ENCODE measurements at regions not wholly inside any gene's neighbourhood (a gene's known extent, or its start where the extent isn't known, plus 50 kb on each side); places are given as distances from the start of the nearest gene placed in this dataset.

GRCh38 chr2:106572541-106573450 is 85.6 kb downstream of the CD8B2 start:
- peak; percentile 10 for DNase-seq (ENCODE audit: low read depth)

GRCh38 chr2:106573773-106574172 is 86.6 kb downstream of the CD8B2 start:
- DNase-seq (ENCODE audit: low read depth): no peak

DNA sequence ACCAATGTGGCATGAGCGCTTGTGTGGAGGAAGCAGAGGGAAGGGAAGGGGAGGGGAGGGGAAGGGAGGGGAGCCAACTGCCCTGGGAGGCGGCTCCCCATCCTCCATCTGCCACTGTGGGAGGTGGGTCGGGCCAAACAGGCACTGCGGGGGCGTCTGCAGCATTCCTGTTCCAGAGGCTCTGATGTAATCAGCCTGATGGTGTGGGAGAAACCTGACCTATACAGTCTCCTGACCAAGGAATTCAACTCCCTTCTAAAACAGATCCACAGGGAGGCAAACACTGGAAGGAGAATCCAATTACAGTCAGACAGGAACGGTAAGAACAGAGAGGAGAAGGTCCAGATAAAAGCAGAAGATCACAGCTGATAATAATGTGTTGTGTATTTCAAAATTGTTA is 88.8 kb downstream of the CD8B2 start:
- DNase-seq (ENCODE audit: low read depth): no peak

GRCh38 chr2:106577255-106577651 is 90.1 kb downstream of the CD8B2 start:
- DNase-seq (ENCODE audit: low read depth): no peak

- no peak for DNase-seq (ENCODE audit: low read depth)
These were observed 92.6 kb downstream of the CD8B2 start for GRCh38 chr2:106579750-106580197.

DNA sequence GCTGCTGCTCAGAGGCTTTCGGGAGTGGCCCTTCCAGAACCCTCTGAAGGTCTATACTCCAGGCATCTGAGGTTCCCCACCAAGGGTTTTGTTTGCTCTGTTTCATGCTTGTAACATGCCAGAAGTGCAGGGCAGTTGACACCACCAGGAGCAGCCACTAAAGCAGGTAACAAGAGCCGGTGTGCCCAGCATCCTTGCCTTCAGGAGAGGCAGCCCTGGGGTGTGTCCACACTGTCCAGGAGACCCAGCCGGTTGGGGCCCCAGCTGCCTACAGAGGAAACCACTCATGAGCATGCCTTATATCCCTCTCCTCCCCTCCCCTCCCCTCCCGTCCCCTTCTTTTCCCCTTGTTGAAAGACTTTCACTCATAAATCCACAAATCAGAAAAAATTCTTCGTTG is 93.1 kb downstream of the CD8B2 start:
- DNase-seq (ENCODE audit: low read depth): no peak

- no peak for DNase-seq (ENCODE audit: low read depth)
These were observed 94.2 kb downstream of the CD8B2 start for GRCh38 chr2:106581328-106581727.

DNA sequence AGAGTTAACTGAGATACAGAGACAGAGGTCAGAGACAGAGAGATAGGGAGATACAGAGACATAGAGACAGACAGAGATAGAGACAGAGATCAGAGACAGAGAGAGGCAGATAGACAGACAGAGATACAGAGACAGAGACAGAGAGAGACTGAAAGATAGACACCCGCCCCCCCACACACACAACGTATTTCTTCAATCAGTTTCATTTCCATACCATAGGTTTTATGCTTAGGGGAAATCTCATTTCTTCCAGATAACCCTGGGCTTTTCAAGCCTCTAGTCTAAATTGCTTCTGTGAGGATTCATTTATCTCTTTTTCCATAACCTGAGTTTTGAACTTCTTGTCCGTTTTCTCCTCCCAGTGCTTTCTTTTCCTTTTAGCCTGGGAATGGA is 94.6 kb downstream of the CD8B2 start:
- DNase-seq (ENCODE audit: low read depth): no peak

DNA sequence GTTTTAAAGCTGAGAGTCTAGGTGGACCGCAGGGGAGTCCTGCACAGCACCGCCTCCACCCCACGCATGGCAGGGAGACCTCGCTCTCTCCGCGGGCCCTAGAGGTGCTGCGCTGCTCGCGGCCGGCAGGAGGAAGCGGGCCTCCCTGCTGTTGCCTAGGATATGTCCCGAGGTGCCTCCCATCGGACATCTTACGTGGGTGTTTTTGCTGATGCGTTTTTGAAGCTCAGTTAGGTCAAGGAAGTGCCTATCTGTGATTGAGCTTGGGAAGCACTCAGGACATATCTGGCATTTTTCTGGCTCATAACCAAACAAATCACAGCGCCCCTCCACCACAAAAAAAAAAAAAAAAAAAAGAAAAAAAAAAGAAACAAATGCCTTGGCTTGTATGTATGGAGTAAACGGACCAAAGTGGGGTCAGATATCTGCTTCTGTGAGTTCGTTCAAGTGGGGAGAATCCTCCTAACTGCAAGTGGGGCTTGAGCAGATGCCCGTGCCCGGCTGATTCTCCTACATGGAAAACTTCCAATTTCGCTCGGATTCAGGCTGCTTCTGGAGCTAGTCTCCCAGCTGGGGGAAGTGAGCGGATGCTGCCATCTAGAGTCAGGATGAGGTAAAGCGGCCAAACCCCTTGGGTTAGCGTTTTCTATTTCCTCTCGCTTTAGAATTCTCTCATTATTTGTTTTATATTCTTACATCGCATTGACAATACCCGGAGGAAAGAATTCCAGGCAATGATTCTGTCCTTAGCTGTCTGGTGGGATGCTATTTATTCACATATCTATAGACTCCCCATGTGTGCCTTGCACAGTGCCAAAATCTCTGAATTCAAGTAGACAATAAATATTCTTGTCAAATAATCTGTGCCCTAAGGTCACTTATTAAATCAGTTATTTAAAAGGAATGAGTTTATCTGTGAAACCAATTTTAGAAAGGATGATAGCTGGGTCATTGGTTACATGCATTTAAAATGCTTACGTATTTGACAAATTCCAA is 95.3 kb downstream of the CD8B2 start:
- peak; percentile 79 for DNase-seq (ENCODE audit: low read depth)

DNA sequence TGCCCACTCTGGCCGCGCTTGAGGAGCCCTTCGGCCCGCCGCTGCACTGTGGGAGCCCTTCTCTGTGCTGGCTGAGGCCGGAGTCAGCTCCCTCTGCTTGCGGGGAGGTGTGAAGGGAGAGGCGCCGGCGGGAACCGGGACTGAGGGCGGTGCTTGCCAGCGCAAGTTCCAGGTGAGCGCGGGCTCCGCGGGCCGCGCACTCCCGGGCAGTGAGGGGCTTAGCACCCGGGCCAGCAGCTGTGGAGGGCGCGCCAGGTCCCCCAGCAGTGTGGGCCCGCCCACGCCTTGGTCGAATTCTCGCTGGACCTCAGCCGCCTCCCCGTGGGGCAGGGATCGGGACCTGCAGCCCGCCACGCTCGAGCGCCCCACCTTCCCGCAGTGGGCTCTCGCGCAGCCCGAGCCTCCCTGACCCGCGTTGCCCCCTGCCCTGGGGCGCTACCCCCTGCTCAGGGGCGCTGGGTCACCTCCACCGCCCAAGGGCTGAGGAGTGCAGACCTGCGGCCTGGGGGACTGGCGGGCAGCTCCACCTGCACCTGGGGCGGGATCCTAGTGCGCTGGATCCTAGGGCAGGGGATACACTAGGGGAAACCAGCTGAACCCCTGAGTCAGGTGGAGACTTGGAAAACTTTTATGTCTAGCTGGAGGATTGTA is 97.3 kb downstream of the CD8B2 start:
- DNase-seq (ENCODE audit: low read depth): no peak

DNA sequence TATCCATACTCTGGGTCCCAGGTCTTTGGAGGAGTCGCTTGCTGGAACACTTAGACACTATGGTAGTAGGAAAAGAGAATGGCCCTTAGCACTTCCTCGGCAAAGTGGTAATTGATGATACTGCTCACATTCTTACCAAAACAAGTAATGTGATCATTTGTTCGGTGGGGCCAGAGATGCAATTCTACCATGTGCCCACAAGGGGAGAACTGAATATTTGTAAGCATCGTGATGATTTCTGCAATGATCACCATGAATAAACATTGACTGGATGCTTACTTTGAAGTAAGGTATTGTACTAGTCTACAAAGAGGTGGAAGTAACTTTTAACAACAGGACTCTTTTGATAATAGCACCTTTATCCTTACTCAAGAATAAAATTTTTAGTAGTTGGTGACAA is 109.7 kb downstream of the CD8B2 start:
- DNase-seq (ENCODE audit: low read depth): peak; percentile 13

- no peak for DNase-seq (ENCODE audit: low read depth)
These were observed 112.4 kb downstream of the CD8B2 start for GRCh38 chr2:106599540-106599939.

DNA sequence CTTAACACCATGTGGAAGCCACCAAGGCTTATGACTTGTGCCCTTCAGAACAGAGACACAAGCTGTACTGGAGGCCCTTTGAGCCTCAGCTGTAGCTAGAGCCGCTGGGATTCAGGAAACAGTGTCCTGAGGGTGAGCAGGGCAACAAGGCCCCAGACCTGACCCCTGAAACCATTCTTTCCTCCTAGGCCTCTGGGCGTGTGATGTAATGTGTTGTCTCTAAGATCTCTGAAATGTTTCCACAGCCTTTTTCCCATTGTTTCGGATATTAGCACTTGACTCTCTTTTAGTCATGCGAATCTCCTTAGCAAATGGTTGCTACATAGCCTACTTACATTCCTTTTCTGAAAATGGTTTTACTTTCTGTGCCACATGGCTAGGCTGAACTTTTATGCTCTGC is 114.9 kb downstream of the CD8B2 start:
- no peak for DNase-seq (ENCODE audit: low read depth)

DNA sequence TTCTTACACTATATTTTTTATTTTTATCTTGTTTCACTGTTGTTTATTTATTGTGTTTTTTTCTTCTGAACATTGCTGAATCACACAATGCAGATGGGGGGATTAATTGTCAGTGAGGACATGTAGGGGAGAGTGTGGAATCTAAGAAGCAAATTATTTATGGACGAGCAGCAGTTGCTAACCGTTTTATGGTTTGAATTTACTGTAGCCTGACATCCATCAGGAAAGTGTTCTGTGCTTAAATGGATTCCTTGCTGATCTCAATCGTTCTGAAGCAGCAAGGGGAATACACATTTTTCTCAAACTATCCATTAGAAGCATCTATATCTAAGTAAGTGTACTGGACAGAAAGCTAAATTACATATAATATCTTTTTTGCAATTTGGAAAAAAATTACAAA is 119.5 kb downstream of the CD8B2 start:
- DNase-seq (ENCODE audit: low read depth): no peak

- no peak for DNase-seq (ENCODE audit: low read depth)
These were observed 120.2 kb downstream of the CD8B2 start for GRCh38 chr2:106607371-106607770.

DNA sequence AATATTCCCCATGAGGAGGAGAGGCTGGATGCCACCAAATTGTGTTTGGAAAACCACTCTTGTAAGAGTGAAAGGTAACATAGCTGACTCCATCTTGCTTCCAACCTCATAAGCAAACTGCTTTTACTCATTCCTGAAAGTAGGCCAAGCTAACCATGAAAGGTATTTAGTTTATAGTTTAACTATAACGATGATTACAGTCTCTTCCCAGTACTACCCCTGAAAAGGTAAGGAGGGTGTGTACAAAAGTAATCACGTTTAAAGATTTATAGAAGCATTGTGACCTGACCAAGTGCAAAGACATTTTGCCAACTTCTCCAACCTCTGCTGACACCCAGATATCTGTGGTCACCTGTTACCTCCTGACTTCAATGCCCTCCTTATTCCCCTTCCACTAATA is 122.6 kb downstream of the CD8B2 start:
- no peak for DNase-seq (ENCODE audit: low read depth)

DNA sequence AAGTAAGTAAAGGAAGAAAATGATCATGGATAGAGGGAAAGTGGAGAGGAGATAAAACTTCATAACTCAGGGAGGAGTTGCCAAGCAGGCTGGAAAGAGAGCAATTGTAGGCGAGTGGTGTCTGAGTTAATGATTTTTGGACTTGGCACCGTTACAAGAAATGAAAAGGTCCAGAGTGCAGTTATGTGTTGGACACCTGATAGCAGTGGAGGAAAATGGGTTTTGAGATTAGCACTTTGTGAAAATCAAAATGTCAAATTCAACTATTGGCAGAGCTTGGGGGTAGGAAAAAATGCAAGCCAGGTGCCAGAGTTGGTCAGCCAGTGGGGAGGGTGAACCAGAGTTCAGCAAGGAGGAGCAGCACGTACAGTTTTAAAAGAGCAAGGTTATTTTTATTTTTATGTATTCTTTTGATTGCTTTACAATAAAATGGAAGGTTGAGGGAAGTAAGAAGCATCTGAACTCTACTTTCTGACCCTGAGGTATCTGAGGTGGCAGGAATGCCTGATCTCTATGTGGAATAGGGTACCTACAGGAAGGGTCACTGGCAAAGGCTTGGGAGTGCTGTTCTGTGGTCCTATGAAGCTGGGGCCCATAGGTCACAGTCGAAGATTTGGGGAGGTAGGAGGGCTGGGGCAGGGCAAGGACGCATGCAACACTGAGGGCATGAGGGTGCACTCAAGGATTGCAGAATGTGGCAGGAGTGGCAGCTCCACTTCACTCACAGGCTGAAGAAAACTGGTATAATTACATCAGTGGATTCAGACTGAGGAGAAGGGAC is 127.5 kb downstream of the CD8B2 start:
- no peak for DNase-seq (ENCODE audit: low read depth)

GRCh38 chr2:106618614-106619013 is 131.4 kb downstream of the CD8B2 start:
- no peak for DNase-seq (ENCODE audit: low read depth)

DNA sequence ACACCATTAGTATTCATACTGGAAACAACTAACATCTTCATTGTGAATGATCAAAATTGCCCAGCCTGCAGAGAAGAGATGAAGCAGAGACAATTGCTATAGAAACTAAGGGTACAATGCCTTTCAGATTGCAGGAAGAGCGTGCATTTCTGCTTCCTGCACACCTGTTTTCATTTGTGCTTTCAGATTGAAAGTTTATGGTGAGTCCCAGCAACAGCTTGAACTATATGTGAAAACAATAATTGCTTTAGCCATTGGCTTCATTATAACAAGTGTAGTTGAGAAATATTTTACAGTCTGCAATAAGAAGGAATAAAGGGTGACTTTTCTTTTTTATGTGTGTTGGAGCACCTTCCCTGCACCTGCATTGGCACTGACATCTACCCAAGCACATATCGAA is 136.3 kb downstream of the CD8B2 start:
- no peak for DNase-seq (ENCODE audit: low read depth)

DNA sequence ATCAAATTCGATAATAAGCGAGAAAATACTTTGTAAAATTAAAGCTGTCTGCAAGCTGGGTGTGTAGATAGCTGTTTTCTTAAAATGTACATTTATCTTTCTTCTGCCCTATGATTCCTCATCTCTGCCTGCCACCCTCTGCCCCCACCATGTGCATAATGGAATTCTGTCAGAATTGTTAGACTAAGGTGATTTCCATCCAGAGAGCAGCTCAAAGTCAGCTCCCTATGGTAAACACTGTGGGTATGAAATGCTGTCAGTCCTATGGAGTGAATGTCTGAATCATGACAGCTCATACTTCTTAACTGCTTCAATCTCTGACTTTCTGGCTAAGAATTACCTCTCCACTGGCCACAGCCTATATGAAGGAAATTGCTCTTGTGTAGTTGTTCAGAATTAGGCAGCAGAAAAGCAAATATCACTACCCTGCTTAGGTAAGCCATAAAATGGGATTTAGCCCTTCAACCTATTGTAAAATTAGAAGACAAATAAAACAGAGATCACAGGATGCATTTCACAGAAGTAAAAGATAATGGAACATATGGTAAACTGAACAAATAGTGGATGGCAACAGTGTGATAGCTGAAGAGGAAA is 137.7 kb downstream of the CD8B2 start:
- no peak for DNase-seq (ENCODE audit: low read depth)

- no peak for DNase-seq (ENCODE audit: low read depth)
These were observed 141.2 kb downstream of the CD8B2 start for GRCh38 chr2:106628377-106628776.

Data from ELR (cell line).